GM19328 (cell line): ENCODE measurements at regions not wholly inside any gene's neighbourhood (a gene's known extent, or its start where the extent isn't known, plus 50 kb on each side); places are given as distances from the start of the nearest gene placed in this dataset.

Experiments
- ATAC-seq: cut with Tn5 transposase; IDR thresholded peaks from one replicate; pipeline ENCODE4 v1.9.1; 2021; ENCODE audit warnings: mild to moderate bottlenecking, moderate library complexity; ENCODE audit not compliant: unreplicated experiment

- ATAC-seq: no peak
These were observed 132.3 kb downstream of the TINAG start for GRCh38 chr6:54440549-54440948.

DNA sequence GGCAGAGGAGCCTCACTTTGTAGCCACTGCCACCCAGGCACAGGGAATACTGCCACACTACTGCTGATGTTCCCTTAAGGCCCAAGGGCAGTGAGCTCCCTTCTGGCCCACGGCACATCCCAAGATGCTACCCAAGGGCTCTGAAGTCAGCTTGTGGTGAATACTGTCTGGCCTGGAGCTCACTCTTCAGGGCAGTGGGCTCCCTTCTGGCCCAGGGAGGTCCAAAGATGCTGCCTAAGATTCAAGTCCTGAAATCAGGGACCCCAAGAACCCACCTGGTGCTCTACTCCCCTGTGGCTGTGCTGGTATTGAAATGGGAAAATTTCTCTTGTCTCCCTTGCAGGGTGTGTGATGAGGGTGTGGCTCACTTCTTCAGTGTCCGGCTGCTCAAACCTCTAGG, 132.8 kb downstream of the TINAG start:
- ATAC-seq: no peak

GRCh38 chr6:54441687-54442248, 133.5 kb downstream of the TINAG start:
- ATAC-seq: no peak

DNA sequence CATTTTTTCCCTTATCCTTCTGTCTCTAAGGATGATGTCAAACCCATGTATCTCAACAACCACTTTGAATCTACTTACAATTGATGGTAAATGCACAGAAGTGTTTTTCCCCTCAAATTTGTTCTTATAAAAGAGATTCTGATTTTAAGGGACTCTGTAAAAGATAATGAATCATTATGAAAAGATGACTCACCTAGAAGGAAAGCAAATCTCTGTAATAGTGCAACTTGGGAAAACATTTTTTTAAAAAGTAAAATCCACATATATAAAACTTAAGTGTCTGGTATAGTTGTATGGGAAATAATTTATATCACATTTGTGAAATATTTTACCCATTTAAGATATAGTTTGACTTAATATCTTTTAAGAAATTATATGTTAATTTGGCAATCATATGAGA, 137.0 kb downstream of the TINAG start:
- no peak for ATAC-seq

- no peak for ATAC-seq
These were observed 140.4 kb downstream of the TINAG start for GRCh38 chr6:54448617-54449016.

DNA sequence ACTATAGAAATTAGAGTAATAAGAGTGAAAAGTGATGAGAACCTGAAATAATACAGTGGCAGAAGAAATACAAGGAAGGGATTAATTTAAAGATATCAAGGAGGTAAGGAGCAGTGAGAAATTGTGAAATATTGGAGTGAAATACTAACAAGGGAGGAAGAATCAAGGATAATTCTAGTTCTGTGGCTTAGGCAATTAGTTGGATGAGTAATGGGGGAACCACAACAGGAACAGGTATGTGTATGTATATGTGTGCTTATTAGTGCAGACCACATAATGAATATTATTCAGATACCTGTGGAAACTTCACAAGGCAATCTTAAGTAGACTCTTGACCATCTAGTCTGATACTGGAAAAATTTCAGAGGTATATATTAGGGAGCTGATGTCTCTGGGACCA, 143.3 kb downstream of the TINAG start:
- no peak for ATAC-seq

DNA sequence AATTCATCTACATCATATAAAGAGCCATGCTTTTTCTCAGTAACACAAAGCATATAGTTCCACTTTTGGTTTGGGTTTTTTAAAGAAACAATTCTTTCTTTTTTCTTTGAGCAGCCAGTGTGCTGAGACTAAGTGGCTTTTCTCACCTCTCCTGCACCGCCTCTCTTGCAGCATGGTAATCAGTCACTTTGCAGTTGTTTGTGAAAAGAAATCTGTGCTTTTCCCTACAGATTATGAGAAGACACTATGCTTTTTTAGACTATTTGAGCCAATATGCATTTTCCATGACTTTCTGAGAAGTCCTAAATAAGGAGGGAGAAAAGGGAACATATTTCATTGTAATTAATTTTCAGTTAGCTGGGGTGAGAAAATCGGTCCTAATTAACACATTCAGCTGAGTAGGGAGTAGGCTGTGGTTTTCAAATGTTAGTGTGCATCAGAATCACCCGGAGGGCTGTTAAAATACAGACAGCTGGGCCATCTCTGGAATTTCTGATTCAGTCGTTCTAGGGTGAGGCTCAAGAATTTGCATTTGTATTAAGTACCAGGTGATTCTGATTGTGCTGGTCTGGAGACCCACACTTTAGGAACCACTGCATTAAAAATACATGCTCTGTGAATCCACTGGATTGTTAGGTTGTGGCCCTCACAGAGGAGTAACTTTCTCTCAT, 155.2 kb downstream of the TINAG start:
- ATAC-seq: no peak

GRCh38 chr6:54465649-54466300, 157.5 kb downstream of the TINAG start:
- no peak for ATAC-seq

DNA sequence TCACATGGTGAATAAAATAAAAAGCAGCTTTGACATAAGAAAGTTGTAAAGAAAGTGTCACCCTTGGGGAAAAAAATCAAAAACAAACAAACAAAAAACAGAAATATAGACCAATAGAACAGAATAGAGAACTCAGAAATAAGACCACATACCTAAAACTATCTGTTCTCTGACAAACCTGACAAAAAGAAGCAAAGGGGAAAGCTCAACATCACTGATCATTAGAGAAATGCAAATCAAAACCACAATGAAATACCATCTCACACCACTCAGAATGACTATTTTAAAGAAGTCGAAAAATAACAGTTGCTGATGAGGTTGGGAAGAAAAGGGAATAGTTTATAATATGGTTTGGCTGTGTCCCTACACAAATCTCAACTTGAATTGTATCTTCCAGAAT, 159.1 kb downstream of the TINAG start:
- ATAC-seq: no peak

DNA sequence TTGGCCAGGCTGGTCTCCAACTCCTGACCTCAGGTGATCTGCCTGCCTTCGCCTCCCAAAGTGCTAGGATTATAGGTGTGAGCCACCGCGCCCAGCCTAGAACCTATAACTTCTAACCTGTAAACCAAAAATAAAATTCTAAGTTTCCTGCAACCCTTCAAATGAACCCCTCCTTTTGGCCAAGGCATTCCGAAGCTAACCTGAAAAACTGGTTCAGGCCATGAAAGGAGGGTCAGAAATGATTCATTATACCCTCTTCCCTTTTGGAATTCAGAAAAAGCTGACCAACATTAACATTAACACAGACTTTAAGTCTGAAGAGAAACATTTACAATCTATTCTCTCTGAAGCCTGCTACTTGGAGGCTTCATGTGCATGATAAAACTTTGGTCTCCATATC, 165.1 kb downstream of the TINAG start:
- ATAC-seq: no peak

GRCh38 chr6:54474898-54475297, 166.7 kb downstream of the TINAG start:
- ATAC-seq: no peak

- ATAC-seq: no peak
These were observed 172.8 kb downstream of the TINAG start for GRCh38 chr6:54481091-54481490.

GRCh38 chr6:54491431-54491830, 183.2 kb downstream of the TINAG start:
- ATAC-seq: no peak

GRCh38 chr6:54493138-54493537, 184.9 kb downstream of the TINAG start:
- ATAC-seq: no peak

- no peak for ATAC-seq
These were observed 194.9 kb downstream of the TINAG start for GRCh38 chr6:54503144-54503543.

GRCh38 chr6:54515013-54515412, 206.8 kb downstream of the TINAG start:
- ATAC-seq: no peak

DNA sequence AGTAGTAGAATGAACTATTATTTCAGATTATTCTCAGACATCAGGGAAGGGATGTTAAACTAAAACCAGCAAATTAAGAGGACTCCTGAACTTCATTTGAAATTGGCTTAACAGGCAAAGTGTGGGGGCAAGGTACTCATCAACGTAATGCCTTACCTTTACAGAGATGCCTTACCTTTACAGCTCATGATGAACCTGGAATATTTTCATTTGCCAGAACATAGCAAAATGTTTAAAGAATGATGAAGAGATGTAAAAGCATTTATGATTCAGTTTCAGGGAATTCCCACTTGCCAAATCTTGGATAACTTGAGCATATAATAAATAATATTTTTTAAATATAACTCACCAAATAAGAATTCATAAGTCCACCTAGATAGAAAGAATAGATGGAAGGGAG, 207.5 kb downstream of the TINAG start:
- no peak for ATAC-seq

DNA sequence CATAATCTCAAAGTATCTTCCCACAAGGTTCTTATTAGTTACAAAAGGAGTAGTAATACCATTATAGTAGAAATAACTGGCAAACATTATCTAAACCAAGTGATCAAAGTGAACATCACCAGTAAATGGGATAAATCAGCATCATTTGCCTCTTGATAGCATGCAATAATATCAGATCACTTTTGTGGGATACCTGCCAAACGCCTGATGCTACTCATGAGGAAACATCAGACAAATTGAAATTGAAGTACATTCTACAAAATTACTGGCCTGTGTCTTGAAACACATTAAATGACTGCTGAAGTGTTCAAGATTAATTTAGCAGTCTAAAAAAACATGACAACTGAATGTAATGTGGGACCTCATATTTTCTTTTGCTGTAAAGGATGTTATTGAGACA, 208.1 kb downstream of the TINAG start:
- no peak for ATAC-seq

GRCh38 chr6:54519161-54519560, 210.9 kb downstream of the TINAG start:
- ATAC-seq: no peak

- ATAC-seq: no peak
These were observed 217.5 kb downstream of the TINAG start for GRCh38 chr6:54525731-54526130.

DNA sequence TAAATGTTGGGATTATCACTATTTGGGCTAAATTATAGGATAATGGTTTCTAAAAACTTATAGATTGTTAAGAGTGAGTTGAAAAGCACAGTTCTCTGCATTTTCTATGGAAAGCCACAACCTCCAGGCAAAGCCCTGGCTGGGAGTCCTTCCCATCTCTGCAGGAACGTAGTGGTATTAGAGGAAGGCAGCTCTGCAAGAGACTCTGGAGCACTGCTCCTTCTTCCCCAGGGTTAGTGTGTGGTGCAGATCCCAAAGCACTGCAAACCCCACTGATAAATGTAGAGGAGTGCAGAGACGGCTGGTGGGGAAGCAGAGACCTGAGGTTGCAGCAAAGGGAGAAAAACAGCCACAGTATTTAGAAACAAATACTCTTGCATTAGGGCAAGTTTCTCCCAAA, 225.3 kb downstream of the TINAG start:
- ATAC-seq: no peak

GRCh38 chr6:54535568-54535967, 227.3 kb downstream of the TINAG start:
- no peak for ATAC-seq

GRCh38 chr6:54541541-54541940, 233.3 kb downstream of the TINAG start:
- no peak for ATAC-seq
